WTC11 (cell line): ENCODE measurements at regions not wholly inside any gene's neighbourhood (a gene's known extent, or its start where the extent isn't known, plus 50 kb on each side); places are given as distances from the start of the nearest gene placed in this dataset.

Source experiments
- ATAC-seq: fragments of 200-7000 bp; cut with Tn5 transposase; 2 replicates; pipeline ENCODE4 v1.10.0; 2021; ENCODE audit warnings: mild to moderate bottlenecking, moderate library complexity
- CTCF ChIA-PET: fragments of 300-600 bp; sonication (Branson Sonifier 250); formaldehyde crosslinking; loops from one replicate; lab custom pipeline; 2021; ENCODE audit warnings: antibody characterized with exemption; lab: Charles Lee
- POLR2A ChIA-PET: fragments of 350-600 bp; sonication (Branson Sonifier 250); formaldehyde crosslinking; loops from one replicate; lab custom pipeline; 2021; ENCODE audit warnings: antibody characterized with exemption; lab: Charles Lee
- DNase-seq: peaks from one replicate; pipeline ENCODE4 v3.0.0; 2021; ENCODE audit warnings: low spot score
- H3K27ac Mint-ChIP-seq: 2 replicates; pipeline ENCODE4 v1.8.0; 2021; ENCODE audit warnings: mixed read lengths
- H3K27me3 Mint-ChIP-seq: 2 replicates; pipeline ENCODE4 v1.8.0; 2021; ENCODE audit warnings: low read depth, mild to moderate bottlenecking, moderate library complexity, mixed read lengths
- H3K36me3 Mint-ChIP-seq: 2 replicates; pipeline ENCODE4 v1.8.0; 2021; ENCODE audit warnings: mixed read lengths
- H3K4me1 Mint-ChIP-seq: 2 replicates; pipeline ENCODE4 v1.8.0; 2022; ENCODE audit warnings: mixed read lengths
- H3K4me3 Mint-ChIP-seq: 2 replicates; pipeline ENCODE4 v1.8.0; 2021; ENCODE audit warnings: mild to moderate bottlenecking, moderate library complexity, mixed read lengths
- H3K9me3 Mint-ChIP-seq: 2 replicates; pipeline ENCODE4 v1.8.0; 2021; ENCODE audit warnings: mixed read lengths
- ARID4B ChIP-seq: sonication (generic); formaldehyde crosslinking; IDR thresholded peaks from 2 replicates; pipeline ENCODE4 v1.8.0; 2023; ENCODE audit warnings: missing genetic modification reagents, mild to moderate bottlenecking, borderline replicate concordance
- ATF3 ChIP-seq: sonication (generic); formaldehyde crosslinking; conservative IDR thresholded peaks from 2 replicates; pipeline ENCODE4 v1.8.1; 2022; ENCODE audit warnings: mild to moderate bottlenecking, missing genetic modification reagents
- ATF6 ChIP-seq: sonication (generic); formaldehyde crosslinking; IDR thresholded peaks from 2 replicates; pipeline ENCODE4 v1.8.1; 2023; ENCODE audit warnings: mild to moderate bottlenecking, missing genetic modification reagents
- CBFB ChIP-seq: sonication (generic); formaldehyde crosslinking; IDR thresholded peaks from 2 replicates; pipeline ENCODE4 v1.8.1; 2022; ENCODE audit warnings: mild to moderate bottlenecking, low read depth, missing genetic modification reagents
- CDX4 ChIP-seq: fragments of 250-450 bp; sonication (Bioruptor Pico); IDR thresholded peaks from 2 replicates; pipeline ENCODE4 v1.9.0; 2021; ENCODE audit warnings: moderate library complexity, mild to moderate bottlenecking, inconsistent platforms, borderline replicate concordance
- CREB1 ChIP-seq: sonication (generic); formaldehyde crosslinking; IDR thresholded peaks from 2 replicates; pipeline ENCODE4 v1.8.0; 2023; ENCODE audit warnings: mild to moderate bottlenecking, missing genetic modification reagents
- E2F1 ChIP-seq: sonication (generic); formaldehyde crosslinking; IDR thresholded peaks from 2 replicates; pipeline ENCODE4 v1.8.0; 2022; ENCODE audit warnings: mild to moderate bottlenecking, missing genetic modification reagents
- E2F5 ChIP-seq: sonication (generic); formaldehyde crosslinking; IDR thresholded peaks from 2 replicates; pipeline ENCODE4 v1.8.1; 2022; ENCODE audit warnings: mild to moderate bottlenecking, moderate library complexity, missing genetic modification reagents
- EMX1 ChIP-seq: fragments of 250-450 bp; sonication (Bioruptor Pico); IDR thresholded peaks from 2 replicates; pipeline ENCODE4 v1.8.0; 2021; ENCODE audit warnings: mild to moderate bottlenecking
- PREB ChIP-seq: sonication (generic); formaldehyde crosslinking; IDR thresholded peaks from 2 replicates; pipeline ENCODE4 v1.8.1; 2022; ENCODE audit warnings: mild to moderate bottlenecking, missing genetic modification reagents, moderate library complexity, borderline replicate concordance
- RORB ChIP-seq: fragments of 250-450 bp; sonication (Bioruptor Pico); IDR thresholded peaks from 2 replicates; pipeline ENCODE4 v1.9.0; 2021; ENCODE audit warnings: mild to moderate bottlenecking
- SMAD3 ChIP-seq: sonication (generic); formaldehyde crosslinking; IDR thresholded peaks from 2 replicates; pipeline ENCODE4 v1.8.0; 2022; ENCODE audit warnings: missing genetic modification reagents, mild to moderate bottlenecking, borderline replicate concordance
- TCF7 ChIP-seq: sonication (generic); formaldehyde crosslinking; IDR thresholded peaks from 2 replicates; pipeline ENCODE4 v1.8.0; 2022; ENCODE audit warnings: mild to moderate bottlenecking, low read depth, missing genetic modification reagents, moderate library complexity
- TEAD1 ChIP-seq: sonication (generic); formaldehyde crosslinking; IDR thresholded peaks from 2 replicates; pipeline ENCODE4 v1.8.0; 2022; ENCODE audit warnings: mild to moderate bottlenecking, missing genetic modification reagents
- TEAD4 ChIP-seq: sonication (generic); formaldehyde crosslinking; IDR thresholded peaks from 2 replicates; pipeline ENCODE4 v1.8.0; 2022; ENCODE audit warnings: mild to moderate bottlenecking, missing genetic modification reagents
- USF2 ChIP-seq: sonication (generic); formaldehyde crosslinking; IDR thresholded peaks from 2 replicates; pipeline ENCODE4 v1.8.1; 2023; ENCODE audit warnings: mild to moderate bottlenecking, missing genetic modification reagents, moderate library complexity
- ZBTB21 ChIP-seq: sonication (generic); formaldehyde crosslinking; IDR thresholded peaks from 2 replicates; pipeline ENCODE4 v1.8.1; 2023; ENCODE audit warnings: mild to moderate bottlenecking, missing genetic modification reagents, borderline replicate concordance
- ZNF416 ChIP-seq: fragments of 250-450 bp; sonication (Bioruptor Pico); IDR thresholded peaks from 2 replicates; pipeline ENCODE4 v1.9.0; 2021; ENCODE audit warnings: mild to moderate bottlenecking, inconsistent platforms
- ZNF425 ChIP-seq: fragments of 250-450 bp; sonication (Bioruptor Pico); conservative IDR thresholded peaks from 2 replicates; pipeline ENCODE4 v1.9.0; 2021; ENCODE audit warnings: mild to moderate bottlenecking

GRCh38 chr22:49284931-49285330 lies 542.7 kb downstream of the BRD1 start:
- Mint-ChIP-seq H3K27me3 (peaks cover 5% of the 10 kb centered on the region; the same call in 1 of the 2 replicates), H3K4me1 (peaks cover 19% of the 10 kb centered on the region), H3K4me3 (no peak overlapping the region), H3K27ac (no peak overlapping the region), H3K9me3 (peaks cover 15% of the 10 kb centered on the region)
- ATAC-seq (no peak), DNase-seq (no peak)
- no peak for TF ChIP-seq CREB1
- TF ChIP-seq CDX4 (CRISPR knock-in tag), result no peak
- no peak for TF ChIP-seq ZNF416 (CRISPR knock-in tag)
- TF ChIP-seq ZBTB21 (CRISPR knock-in tag), result no peak
- TF ChIP-seq TCF7 (CRISPR knock-in tag), result no peak
- no peak for TF ChIP-seq RORB (CRISPR knock-in tag)
- no peak for TF ChIP-seq SMAD3 (CRISPR knock-in tag)
- no peak for TF ChIP-seq ARID4B
- TF ChIP-seq E2F1, result no peak
- TF ChIP-seq CBFB (CRISPR knock-in tag), result no peak
- TF ChIP-seq TEAD4 (CRISPR knock-in tag), result no peak
- no peak for TF ChIP-seq USF2 (CRISPR knock-in tag)
- TF ChIP-seq, all 79 proteins: peak for 0
- H3K36me3 Mint-ChIP-seq, result peaks cover 3% of the 10 kb centered on the region; the same call in 1 of the 2 replicates
- ChIA-PET CTCF (interaction anchor here (1.0 to 1.3 kb wide), 2 partner anchors 15 to 238 kb away, joined by 3 to 5 read pairs; no protein-coding TSS in a partner anchor), POLR2A (interaction anchor here (0.6 kb wide), 1 partner anchor 121 kb away, joined by 4 read pairs; no protein-coding TSS in a partner anchor)

- H3K27ac Mint-ChIP-seq, result no peak overlapping the region
- no peak overlapping the region for H3K4me3 Mint-ChIP-seq
- peaks cover 16% of the 10 kb centered on the region for H3K9me3 Mint-ChIP-seq
- ChIA-PET CTCF (interaction anchor here (0.6 to 1.3 kb wide), 3 partner anchors 14 to 259 kb away, joined by 3 to 5 read pairs (median 3); no protein-coding TSS in a partner anchor), POLR2A (interaction anchor here (0.6 kb wide), 1 partner anchor 121 kb away, joined by 4 read pairs; no protein-coding TSS in a partner anchor)
- no peak for DNase-seq
- peaks cover 17% of the 10 kb centered on the region for H3K4me1 Mint-ChIP-seq
- H3K27me3 Mint-ChIP-seq, result peaks cover 10% of the 10 kb centered on the region
- H3K36me3 Mint-ChIP-seq, result peaks cover 3% of the 10 kb centered on the region; the same call in 1 of the 2 replicates
- ATAC-seq, result no peak
- TF ChIP-seq SMAD3 (CRISPR knock-in tag) (no peak), E2F5 (CRISPR knock-in tag) (no peak), ATF3 (CRISPR knock-in tag) (no peak), EMX1 (no peak), ZNF425 (CRISPR knock-in tag) (no peak), TEAD1 (CRISPR knock-in tag) (no peak), PREB (CRISPR knock-in tag) (no peak), ATF6 (CRISPR knock-in tag) (no peak)
Observed at GRCh38 chr22:49284056-49284784, 543.5 kb downstream of the BRD1 start.
